Esophagus squamous epithelium (tissue), 4 donors: ENCODE measurements at regions not wholly inside any gene's neighbourhood (a gene's known extent, or its start where the extent isn't known, plus 50 kb on each side); places are given as distances from the start of the nearest gene placed in this dataset.

Experiments
- POLR2A ChIP-seq, 4 donors: fragments of 450-650 bp; IDR thresholded peaks; one replicate each; pipeline ENCODE4 v1.6.1; 2017; ENCODE audit warnings: antibody characterized with exemption in 4 of 4, mild to moderate bottlenecking in 4 of 4, moderate library complexity in 3 of 4
- TF ChIP-seq, protein P1 (sequence below), 6 experiments: fragments of 450-650 bp in 4 of 6; fragments of 200-600 bp in 2 of 6; sonication (generic) in 2 of 6; IDR thresholded peaks; one replicate each; pipeline ENCODE4 v1.5.1; 2016 to 2019; ENCODE audit warnings: antibody characterized with exemption in 6 of 6, mild to moderate bottlenecking in 4 of 6, moderate library complexity in 4 of 6

DNA sequence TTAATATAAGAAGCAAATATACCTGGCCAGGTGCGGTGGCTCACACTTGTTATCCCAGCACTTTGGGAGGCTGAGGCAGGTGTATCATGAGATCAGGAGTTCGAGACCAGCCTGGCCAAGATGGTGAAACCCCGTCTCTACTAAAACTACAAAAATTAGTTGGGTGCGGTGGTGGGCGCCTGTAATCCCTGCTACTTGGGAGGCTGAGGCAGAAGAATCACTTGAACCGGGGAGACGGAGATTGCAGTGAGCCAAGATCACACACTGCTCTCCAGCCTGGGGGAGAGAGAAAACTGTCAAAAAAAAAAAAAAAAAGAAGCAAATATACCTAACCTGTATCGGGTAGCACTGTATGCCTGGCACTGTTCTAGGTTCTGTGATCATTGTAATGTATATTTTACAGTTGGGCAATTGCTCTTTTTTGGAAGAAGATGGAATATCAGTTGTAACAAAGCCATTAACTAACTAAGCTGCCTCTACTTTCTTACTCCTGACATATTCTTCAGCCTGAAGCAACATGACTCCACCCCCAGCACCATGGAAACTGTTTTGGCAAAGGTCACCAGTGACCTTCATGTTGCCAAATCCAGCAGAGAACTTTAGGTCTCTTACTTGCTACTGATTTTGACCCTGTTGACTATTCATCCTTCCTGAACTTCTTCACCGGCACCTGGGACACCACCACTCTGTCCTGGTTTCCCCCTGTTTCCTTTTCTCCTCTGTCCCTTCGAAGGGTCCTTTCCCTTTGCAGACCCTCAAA, 203.8 kb downstream of the RPLP1 start:
- TF ChIP-seq, protein P1, sequence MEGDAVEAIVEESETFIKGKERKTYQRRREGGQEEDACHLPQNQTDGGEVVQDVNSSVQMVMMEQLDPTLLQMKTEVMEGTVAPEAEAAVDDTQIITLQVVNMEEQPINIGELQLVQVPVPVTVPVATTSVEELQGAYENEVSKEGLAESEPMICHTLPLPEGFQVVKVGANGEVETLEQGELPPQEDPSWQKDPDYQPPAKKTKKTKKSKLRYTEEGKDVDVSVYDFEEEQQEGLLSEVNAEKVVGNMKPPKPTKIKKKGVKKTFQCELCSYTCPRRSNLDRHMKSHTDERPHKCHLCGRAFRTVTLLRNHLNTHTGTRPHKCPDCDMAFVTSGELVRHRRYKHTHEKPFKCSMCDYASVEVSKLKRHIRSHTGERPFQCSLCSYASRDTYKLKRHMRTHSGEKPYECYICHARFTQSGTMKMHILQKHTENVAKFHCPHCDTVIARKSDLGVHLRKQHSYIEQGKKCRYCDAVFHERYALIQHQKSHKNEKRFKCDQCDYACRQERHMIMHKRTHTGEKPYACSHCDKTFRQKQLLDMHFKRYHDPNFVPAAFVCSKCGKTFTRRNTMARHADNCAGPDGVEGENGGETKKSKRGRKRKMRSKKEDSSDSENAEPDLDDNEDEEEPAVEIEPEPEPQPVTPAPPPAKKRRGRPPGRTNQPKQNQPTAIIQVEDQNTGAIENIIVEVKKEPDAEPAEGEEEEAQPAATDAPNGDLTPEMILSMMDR (IDR thresholded peaks at IDR 0.05) = no peak
- TF ChIP-seq POLR2A (IDR thresholded peaks at IDR 0.05) = no peak
